ENCODE measurements at regions not wholly inside any gene's neighbourhood (a gene's known extent, or its start where the extent isn't known, plus 50 kb on each side); places are given as distances from the start of the nearest gene placed in this dataset.

DNA sequence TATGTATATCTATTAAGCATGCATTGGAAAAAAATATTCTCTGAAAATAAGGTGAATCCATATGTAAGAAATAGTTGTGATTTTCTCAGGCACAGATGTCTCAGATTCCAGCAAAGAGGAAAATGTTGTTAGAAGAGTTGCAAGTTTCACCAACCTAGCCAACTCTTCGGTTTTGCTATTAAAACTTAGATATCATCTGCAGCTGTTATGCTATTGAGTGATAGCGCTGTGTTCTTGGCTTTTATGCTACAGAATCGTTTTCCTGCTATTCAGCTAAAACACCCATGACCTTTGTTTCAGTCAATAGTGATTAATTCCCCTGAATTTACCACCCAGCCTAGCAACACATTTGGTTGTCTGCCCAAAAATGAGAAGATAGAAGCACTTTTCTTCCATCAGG, 795.6 kb upstream of the ANO3 start:
- H3K27me3 ChIP-seq (ENCODE audit: control insufficient read depth, insufficient read depth, low read length) = no peaks in the 10 kb centered on the region
- Mint-ChIP-seq H3K4me1 (no peaks in the 10 kb centered on the region), H3K27me3 (ENCODE audit: low read depth in 2 of 2) (no peaks in the 10 kb centered on the region), H3K27ac (no peak overlapping the region), H3K4me3 (no peak overlapping the region), H3K36me3 (no peaks in the 10 kb centered on the region), H3K9me3 (peaks cover 11 to 16% of the 10 kb centered on the region in 2 donors)
- TF ChIP-seq, protein P1, sequence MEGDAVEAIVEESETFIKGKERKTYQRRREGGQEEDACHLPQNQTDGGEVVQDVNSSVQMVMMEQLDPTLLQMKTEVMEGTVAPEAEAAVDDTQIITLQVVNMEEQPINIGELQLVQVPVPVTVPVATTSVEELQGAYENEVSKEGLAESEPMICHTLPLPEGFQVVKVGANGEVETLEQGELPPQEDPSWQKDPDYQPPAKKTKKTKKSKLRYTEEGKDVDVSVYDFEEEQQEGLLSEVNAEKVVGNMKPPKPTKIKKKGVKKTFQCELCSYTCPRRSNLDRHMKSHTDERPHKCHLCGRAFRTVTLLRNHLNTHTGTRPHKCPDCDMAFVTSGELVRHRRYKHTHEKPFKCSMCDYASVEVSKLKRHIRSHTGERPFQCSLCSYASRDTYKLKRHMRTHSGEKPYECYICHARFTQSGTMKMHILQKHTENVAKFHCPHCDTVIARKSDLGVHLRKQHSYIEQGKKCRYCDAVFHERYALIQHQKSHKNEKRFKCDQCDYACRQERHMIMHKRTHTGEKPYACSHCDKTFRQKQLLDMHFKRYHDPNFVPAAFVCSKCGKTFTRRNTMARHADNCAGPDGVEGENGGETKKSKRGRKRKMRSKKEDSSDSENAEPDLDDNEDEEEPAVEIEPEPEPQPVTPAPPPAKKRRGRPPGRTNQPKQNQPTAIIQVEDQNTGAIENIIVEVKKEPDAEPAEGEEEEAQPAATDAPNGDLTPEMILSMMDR (IDR thresholded peaks at IDR 0.05) = no peak
- H3K4me1 ChIP-seq (ENCODE audit: control insufficient read depth, insufficient read depth, low read length) = no peaks in the 10 kb centered on the region
- H3K9me3 ChIP-seq (ENCODE audit: control insufficient read depth, insufficient read depth, low read length) = no peaks in the 10 kb centered on the region
- no peak overlapping the region for H3K27ac ChIP-seq (ENCODE audit: low read length)
- WGBS (ENCODE audit: insufficient coverage) = 67% methylated on average over 3 of the region's 3 CpGs
- H3K4me3 ChIP-seq (ENCODE audit: low read length) = no peak overlapping the region
- intact Hi-C loops (cut with micrococcal nuclease) = no loop called here
- DNase-seq (no peak), ATAC-seq (no peak)
- no peaks in the 10 kb centered on the region for H3K36me3 ChIP-seq (ENCODE audit: control insufficient read depth, insufficient read depth, low read length)

DNA sequence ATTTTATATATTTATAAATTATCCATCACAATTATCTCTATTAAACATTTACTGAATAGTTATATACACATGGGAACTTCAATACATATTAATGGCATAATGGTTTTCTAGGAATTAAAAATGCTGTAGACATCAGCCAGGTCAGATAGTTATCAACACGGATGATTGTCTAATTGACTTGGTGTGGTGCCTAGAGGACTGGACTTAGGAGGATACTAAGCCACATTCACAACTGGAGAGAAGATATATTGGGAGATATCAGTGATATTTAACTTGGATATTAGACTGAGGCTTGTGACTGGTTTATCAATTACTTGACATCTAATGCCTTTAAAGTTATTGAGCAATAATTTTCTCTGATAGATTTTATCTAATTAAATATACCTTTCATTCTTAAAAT, 794.5 kb upstream of the ANO3 start:
- H3K27ac Mint-ChIP-seq = no peak overlapping the region
- H3K4me3 ChIP-seq (ENCODE audit: low read length) = no peak overlapping the region
- no peak overlapping the region for H3K4me3 Mint-ChIP-seq
- H3K27me3 Mint-ChIP-seq (ENCODE audit: low read depth in 2 of 2) = no peaks in the 10 kb centered on the region
- H3K9me3 ChIP-seq (ENCODE audit: control insufficient read depth, insufficient read depth, low read length) = no peaks in the 10 kb centered on the region
- peaks cover 11 to 21% of the 10 kb centered on the region in 2 donors for H3K9me3 Mint-ChIP-seq
- H3K27ac ChIP-seq (ENCODE audit: low read length) = no peak overlapping the region
- H3K4me1 Mint-ChIP-seq = no peaks in the 10 kb centered on the region
- no peak for DNase-seq
- H3K36me3 ChIP-seq (ENCODE audit: control insufficient read depth, insufficient read depth, low read length) = no peaks in the 10 kb centered on the region
- WGBS (ENCODE audit: insufficient coverage) = 89% methylated on average over 1 of the region's 1 CpG
- H3K36me3 Mint-ChIP-seq = no peaks in the 10 kb centered on the region
- H3K4me1 ChIP-seq (ENCODE audit: control insufficient read depth, insufficient read depth, low read length) = no peaks in the 10 kb centered on the region
- TF ChIP-seq, protein P1 (IDR thresholded peaks at IDR 0.05) = no peak
- ATAC-seq = no peak
- no peaks in the 10 kb centered on the region for H3K27me3 ChIP-seq (ENCODE audit: control insufficient read depth, insufficient read depth, low read length)
- intact Hi-C loops (cut with micrococcal nuclease) = no loop called here

DNA sequence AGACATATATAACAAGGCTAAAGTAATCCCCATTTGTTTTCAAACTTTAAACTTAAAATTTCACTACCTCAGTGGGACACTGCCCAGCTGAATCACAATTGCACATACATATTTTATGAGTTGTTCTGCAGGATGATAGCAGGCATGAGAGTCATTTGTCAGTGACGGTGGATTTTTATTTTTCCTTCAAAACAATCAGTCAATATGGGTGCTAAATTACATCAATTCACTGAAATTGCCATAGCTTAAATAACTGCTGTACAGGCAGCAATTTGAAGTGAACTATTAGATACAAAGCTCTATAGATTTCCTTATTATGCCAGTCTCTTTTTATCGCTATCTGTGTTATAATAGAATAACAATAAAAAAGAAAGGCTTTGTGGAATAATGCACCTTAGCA, 784.6 kb upstream of the ANO3 start:
- Histone ChIP-seq H3K4me1 (ENCODE audit: control insufficient read depth, insufficient read depth, low read length) (no peaks in the 10 kb centered on the region), H3K4me3 (ENCODE audit: low read length) (no peak overlapping the region), H3K27me3 (ENCODE audit: control insufficient read depth, insufficient read depth, low read length) (no peaks in the 10 kb centered on the region), H3K27ac (ENCODE audit: low read length) (no peak overlapping the region), H3K36me3 (ENCODE audit: control insufficient read depth, insufficient read depth, low read length) (no peaks in the 10 kb centered on the region), H3K9me3 (ENCODE audit: control insufficient read depth, insufficient read depth, low read length) (no peaks in the 10 kb centered on the region)
- 86% methylated on average over 1 of the region's 2 CpGs for WGBS (ENCODE audit: insufficient coverage)
- H3K36me3 Mint-ChIP-seq = peaks cover 6% of the 10 kb centered on the region
- TF ChIP-seq, protein P1 (IDR thresholded peaks at IDR 0.05) = no peak
- intact Hi-C loops (cut with micrococcal nuclease) = no loop called here
- no peaks in the 10 kb centered on the region for H3K27me3 Mint-ChIP-seq (ENCODE audit: low read depth in 2 of 2)
- H3K4me3 Mint-ChIP-seq = no peak overlapping the region
- DNase-seq (no peak), ATAC-seq (no peak)
- H3K4me1 Mint-ChIP-seq = no peaks in the 10 kb centered on the region
- no peak overlapping the region for H3K27ac Mint-ChIP-seq
- peaks cover 10% of the 10 kb centered on the region in 2 donors for H3K9me3 Mint-ChIP-seq

DNA sequence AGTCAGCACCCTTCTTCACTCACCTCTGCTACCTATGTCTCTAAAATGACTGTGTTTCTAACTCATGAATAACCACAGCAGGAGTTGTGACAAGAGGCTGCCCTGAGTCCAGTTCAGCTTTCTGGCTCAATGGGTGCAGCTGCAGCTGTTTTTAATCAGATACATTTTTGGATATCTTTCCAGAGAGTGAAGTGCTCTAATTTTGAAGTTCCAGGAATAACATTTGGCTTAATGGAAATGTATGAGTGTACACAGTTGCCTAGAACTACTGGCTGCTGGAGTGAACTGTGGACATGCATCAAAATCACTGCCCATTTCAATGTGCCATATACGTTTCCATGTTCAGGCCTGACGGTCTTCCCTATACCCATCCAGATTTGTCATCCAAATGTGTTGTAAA, 769.5 kb upstream of the ANO3 start:
- H3K27ac ChIP-seq (ENCODE audit: low read length) = no peak overlapping the region
- Mint-ChIP-seq H3K27ac (no peak overlapping the region), H3K4me3 (no peak overlapping the region), H3K27me3 (ENCODE audit: low read depth in 2 of 2) (no peaks in the 10 kb centered on the region), H3K36me3 (no peaks in the 10 kb centered on the region), H3K9me3 (peaks cover 8 to 13% of the 10 kb centered on the region in 2 donors), H3K4me1 (no peaks in the 10 kb centered on the region)
- no peaks in the 10 kb centered on the region for H3K36me3 ChIP-seq (ENCODE audit: control insufficient read depth, insufficient read depth, low read length)
- H3K27me3 ChIP-seq (ENCODE audit: control insufficient read depth, insufficient read depth, low read length) = no peaks in the 10 kb centered on the region
- ATAC-seq = no peak
- no peak overlapping the region for H3K4me3 ChIP-seq (ENCODE audit: low read length)
- no peaks in the 10 kb centered on the region for H3K4me1 ChIP-seq (ENCODE audit: control insufficient read depth, insufficient read depth, low read length)
- WGBS (ENCODE audit: insufficient coverage) = 92% methylated on average over 2 of the region's 2 CpGs
- no peak for DNase-seq
- no peaks in the 10 kb centered on the region for H3K9me3 ChIP-seq (ENCODE audit: control insufficient read depth, insufficient read depth, low read length)
- intact Hi-C loops (cut with micrococcal nuclease) = no loop called here
- TF ChIP-seq, protein P1 (IDR thresholded peaks at IDR 0.05) = no peak

Measured in natural killer cell (primary cell).